Islet of Langerhans (tissue), 1 donor: ENCODE measurements at regions not wholly inside any gene's neighbourhood (a gene's known extent, or its start where the extent isn't known, plus 50 kb on each side); places are given as distances from the start of the nearest gene placed in this dataset.

ENCODE experiments used
- FAIRE-seq: peaks from one replicate; lab custom pipeline; 2011; peaks lifted over from hg19 to GRCh38; lab: Jason Lieb, UNC

- no peak for FAIRE-seq
Observed at GRCh38 chr21:22575165-22575584, 1577.0 kb downstream of the NCAM2 start.

- no peak for FAIRE-seq
Observed at GRCh38 chr21:22579741-22580140, 1581.5 kb downstream of the NCAM2 start.

GRCh38 chr21:22582026-22582425 lies 1583.8 kb downstream of the NCAM2 start:
- FAIRE-seq = no peak

- FAIRE-seq = no peak
Observed at GRCh38 chr21:22584308-22584707, 1586.1 kb downstream of the NCAM2 start.

- FAIRE-seq = no peak
Observed at GRCh38 chr21:22585558-22585957, 1587.3 kb downstream of the NCAM2 start.

- FAIRE-seq = no peak
Observed at GRCh38 chr21:22597660-22598255, 1599.5 kb downstream of the NCAM2 start.

- no peak for FAIRE-seq
Observed at GRCh38 chr21:22609802-22610201, 1611.6 kb downstream of the NCAM2 start.

- FAIRE-seq = no peak
Observed at GRCh38 chr21:22627911-22628310, 1629.7 kb downstream of the NCAM2 start.

GRCh38 chr21:22630953-22631465 lies 1632.8 kb downstream of the NCAM2 start:
- no peak for FAIRE-seq

GRCh38 chr21:22632176-22632575 lies 1634.0 kb downstream of the NCAM2 start:
- FAIRE-seq = no peak

GRCh38 chr21:22649246-22649645 lies 1651.0 kb downstream of the NCAM2 start:
- FAIRE-seq = no peak

- no peak for FAIRE-seq
Observed at GRCh38 chr21:22650226-22650625, 1652.0 kb downstream of the NCAM2 start.

- FAIRE-seq = peak; percentile 62
Observed at GRCh38 chr21:22657781-22658180, 1659.6 kb downstream of the NCAM2 start.

- FAIRE-seq = no peak
Observed at GRCh38 chr21:22670148-22670547, 1671.9 kb downstream of the NCAM2 start.

GRCh38 chr21:22679207-22679606 lies 1681.0 kb downstream of the NCAM2 start:
- FAIRE-seq = no peak

- no peak for FAIRE-seq
Observed at GRCh38 chr21:22691658-22692057, 1693.4 kb downstream of the NCAM2 start.

- no peak for FAIRE-seq
Observed at GRCh38 chr21:22703521-22703920, 1705.3 kb downstream of the NCAM2 start.

GRCh38 chr21:22710721-22711120 lies 1712.5 kb downstream of the NCAM2 start:
- no peak for FAIRE-seq

- no peak for FAIRE-seq
Observed at GRCh38 chr21:22711636-22712035, 1713.4 kb downstream of the NCAM2 start.

GRCh38 chr21:22725436-22725835 lies 1727.2 kb downstream of the NCAM2 start:
- no peak for FAIRE-seq

- FAIRE-seq = no peak
Observed at GRCh38 chr21:22728091-22728490, 1729.9 kb downstream of the NCAM2 start.

GRCh38 chr21:22743085-22743484 lies 1744.9 kb downstream of the NCAM2 start:
- FAIRE-seq = no peak

- FAIRE-seq = no peak
Observed at GRCh38 chr21:22754746-22755145, 1756.5 kb downstream of the NCAM2 start.

GRCh38 chr21:22758478-22758877 lies 1760.3 kb downstream of the NCAM2 start:
- FAIRE-seq = no peak

- FAIRE-seq = no peak
Observed at GRCh38 chr21:22762463-22762862, 1764.3 kb downstream of the NCAM2 start.
